ENCODE measurements at regions not wholly inside any gene's neighbourhood (a gene's known extent, or its start where the extent isn't known, plus 50 kb on each side); places are given as distances from the start of the nearest gene placed in this dataset.

- TF ChIP-seq AFF4 (CRISPR knock-in tag; IDR thresholded peaks at IDR 0.05; ENCODE audit: borderline replicate concordance) (no peak), ZNF317 (CRISPR knock-in tag; IDR thresholded peaks at IDR 0.05; ENCODE audit: borderline replicate concordance, low read depth) (no peak)
Measured at GRCh38 chr13:29901710-29902631, 51.6 kb upstream of the UBL3 start (continued).
